Hepatic stellate cell (primary cell): ENCODE measurements at regions not wholly inside any gene's neighbourhood (a gene's known extent, or its start where the extent isn't known, plus 50 kb on each side); places are given as distances from the start of the nearest gene placed in this dataset.

Experiments used
- DNase-seq: peaks from one replicate; pipeline ENCODE4 v3.0.0; 2011; ENCODE audit warnings: low spot score

DNA sequence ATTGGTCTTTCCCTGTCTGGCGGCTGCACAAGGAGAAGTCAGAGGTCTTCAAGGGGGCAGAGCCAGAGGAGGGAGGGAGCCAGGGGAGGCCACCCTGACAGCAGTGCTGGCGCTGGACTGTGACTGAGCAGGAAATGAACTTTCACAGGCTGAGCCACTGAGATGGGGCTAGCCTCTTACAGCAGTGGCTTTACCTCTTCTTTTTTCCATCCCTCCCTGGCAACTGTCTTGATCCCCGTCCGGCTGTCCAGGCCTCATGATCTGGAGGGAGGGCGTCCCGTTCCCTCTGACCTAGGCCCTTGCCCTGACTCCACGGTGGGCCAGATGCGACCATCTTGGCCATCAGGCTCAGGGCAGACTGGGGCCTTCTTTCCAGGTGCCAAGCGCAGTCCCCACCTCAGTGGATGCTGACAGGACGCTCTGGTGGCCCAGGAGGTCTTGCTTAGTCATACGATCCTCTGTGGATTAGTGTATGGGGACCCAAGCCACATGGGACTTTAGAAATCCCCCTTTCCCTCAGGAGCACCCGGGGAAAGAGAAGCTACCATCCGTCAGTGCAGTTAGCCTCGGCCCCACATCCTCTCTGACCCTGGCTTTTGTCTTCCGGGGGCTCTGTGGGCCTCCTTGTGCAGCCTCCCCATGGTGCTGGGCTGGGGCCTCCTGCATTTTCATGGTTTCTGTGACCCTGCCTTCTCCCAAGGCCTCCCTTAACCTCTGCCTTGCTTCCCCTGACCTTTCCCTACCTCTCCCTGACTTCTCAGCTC lies 57.4 kb upstream of the CCDC167 start:
- DNase-seq = no peak

DNA sequence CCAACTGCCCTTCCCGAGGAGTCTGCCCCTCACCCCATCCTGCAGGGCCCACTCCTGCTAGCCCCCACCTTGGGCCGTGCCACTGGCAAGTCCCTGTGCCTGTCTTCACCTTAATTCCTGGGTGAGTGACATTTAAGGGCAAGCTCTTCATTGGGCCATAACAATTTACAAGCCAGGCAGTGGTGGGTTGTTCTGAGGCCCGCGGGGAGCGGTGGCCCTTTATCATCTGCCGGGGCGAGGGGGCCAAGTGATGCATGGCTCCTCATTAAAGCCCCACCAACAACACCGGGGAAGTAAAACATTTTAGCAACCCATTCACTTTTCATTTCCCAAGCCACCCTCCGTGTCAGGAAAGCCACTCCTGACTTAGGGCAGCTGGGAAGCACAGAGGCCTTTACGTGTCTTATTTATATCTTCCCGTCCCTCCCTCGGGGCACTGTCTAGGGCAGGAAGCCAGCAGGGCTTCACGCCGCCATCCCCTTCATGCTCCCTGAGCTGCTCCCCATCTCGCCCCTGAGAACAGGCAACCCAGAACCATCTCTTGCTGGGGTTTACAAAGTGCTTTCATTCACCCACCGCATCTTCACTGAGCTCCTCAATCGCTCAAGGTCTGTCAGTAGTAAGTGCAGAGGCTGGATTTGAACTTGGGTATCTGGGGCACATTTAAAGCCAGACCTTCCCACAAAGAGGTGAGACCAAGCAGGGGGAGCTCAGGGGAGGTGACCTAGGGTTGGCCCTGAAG lies 55.5 kb upstream of the CCDC167 start:
- DNase-seq = no peak

DNA sequence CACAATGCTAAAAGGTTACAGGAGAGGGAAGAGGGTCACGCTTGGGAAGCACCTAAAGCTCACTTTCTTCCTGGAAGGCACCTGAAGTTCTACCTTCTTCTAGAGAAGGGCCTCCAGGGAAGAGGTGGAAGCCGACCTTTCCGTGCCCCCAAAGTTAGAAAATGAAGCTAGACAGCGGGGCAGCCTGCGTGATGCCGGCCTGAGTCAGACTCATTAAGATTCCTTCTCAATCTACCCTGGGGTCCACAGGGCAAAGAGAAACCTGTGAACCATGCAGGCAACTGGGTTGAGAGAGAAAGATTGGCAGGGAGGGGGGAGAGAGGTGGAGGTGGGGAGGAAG lies 54.8 kb upstream of the CCDC167 start:
- no peak for DNase-seq

DNA sequence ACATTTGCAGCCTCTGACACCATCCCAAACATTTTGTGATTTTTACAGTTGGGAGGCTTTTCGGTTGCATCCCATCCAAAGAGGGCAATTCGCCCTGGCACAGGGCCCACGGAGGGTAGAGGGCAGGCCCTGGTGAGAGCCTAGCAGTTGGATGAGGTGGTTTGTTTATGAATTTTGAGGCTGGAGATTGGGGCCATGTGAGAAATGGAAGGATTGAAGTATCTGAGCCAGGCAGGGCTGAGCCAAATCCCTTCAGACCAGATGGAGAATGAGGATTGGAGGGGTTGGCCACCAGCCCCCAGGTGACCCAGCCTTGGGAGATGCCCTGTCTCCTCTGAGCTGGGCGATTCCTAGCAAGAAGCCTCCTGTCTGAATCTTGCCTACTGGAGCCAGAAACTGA lies 52.6 kb upstream of the CCDC167 start:
- no peak for DNase-seq

- DNase-seq = no peak
These were observed 52.2 kb upstream of the CCDC167 start for GRCh38 chr6:37551867-37552266.

DNA sequence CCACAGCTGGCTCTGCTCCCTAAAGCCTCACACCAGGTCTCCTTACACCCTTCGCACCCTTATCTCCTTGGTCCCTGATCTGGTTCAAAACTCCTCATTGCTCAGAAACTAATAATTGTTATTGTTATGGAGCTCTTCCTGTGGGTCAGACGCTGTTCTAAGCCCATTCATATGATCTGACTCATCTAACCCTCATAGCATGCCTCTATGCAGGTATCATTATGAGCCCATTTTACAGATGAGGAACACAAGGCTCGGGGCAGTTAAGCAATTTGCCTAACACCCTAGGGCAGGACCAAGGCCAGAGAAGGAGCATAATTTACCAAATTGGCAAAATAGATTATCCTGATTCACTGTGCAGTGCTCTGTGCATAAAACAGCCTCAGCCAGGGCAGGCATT lies 51.8 kb upstream of the CCDC167 start:
- no peak for DNase-seq

DNA sequence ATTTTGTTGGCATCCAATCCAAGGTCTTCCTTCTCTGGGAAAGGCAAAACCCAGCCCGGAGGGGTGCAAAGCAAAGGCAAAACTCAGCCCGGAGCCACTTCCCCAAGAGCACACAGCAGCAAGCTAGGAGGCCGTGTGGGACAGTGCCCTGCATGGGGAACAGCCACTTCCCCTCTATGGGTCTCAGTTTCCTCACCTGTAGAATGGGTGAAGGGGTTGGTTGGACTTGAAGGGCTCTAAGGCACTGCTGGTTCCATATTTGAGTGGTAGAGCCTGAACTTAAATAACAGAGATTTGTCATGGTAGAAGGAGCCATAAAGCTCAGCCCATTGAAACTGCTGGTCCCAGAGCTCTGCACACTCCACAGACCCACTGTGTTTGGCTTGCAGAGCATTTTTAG lies 51.3 kb upstream of the CCDC167 start:
- no peak for DNase-seq

GRCh38 chr6:37550191-37550831 lies 50.6 kb upstream of the CCDC167 start:
- no peak for DNase-seq

- no peak for DNase-seq
These were observed 49.9 kb upstream of the CCDC167 start for GRCh38 chr6:37549558-37549957.
